Left ventricle myocardium inferior (tissue), 1 donor: ENCODE measurements at regions not wholly inside any gene's neighbourhood (a gene's known extent, or its start where the extent isn't known, plus 50 kb on each side); places are given as distances from the start of the nearest gene placed in this dataset.

Experiments used
- DNase-seq: peaks from one replicate; pipeline ENCODE4 v3.0.0-alpha.2; 2020
- H3K27ac ChIP-seq: fragments of 200-600 bp; replicated peaks from 2 replicates; pipeline ENCODE4 v1.8.0; 2021
- H3K27me3 ChIP-seq: fragments of 200-600 bp; 2 replicates; pipeline ENCODE4 v1.8.0; 2021; ENCODE audit warnings: low read depth
- H3K36me3 ChIP-seq: fragments of 200-600 bp; 2 replicates; pipeline ENCODE4 v1.8.0; 2021
- H3K4me1 ChIP-seq: fragments of 200-600 bp; 2 replicates; pipeline ENCODE4 v1.8.0; 2021
- H3K4me3 ChIP-seq: fragments of 200-600 bp; 2 replicates; pipeline ENCODE4 v1.8.0; 2021; ENCODE audit warnings: mild to moderate bottlenecking, moderate library complexity
- H3K9me3 ChIP-seq: fragments of 200-600 bp; replicated peaks from 2 replicates; pipeline ENCODE4 v1.8.0; 2021
- CTCF ChIP-seq: fragments of 200-600 bp; IDR thresholded peaks from 2 replicates; pipeline ENCODE4 v1.8.0; 2021; ENCODE audit warnings: antibody characterized with exemption, mild to moderate bottlenecking, borderline replicate concordance
- intact Hi-C: fragments of 100-400 bp; cut with micrococcal nuclease; formaldehyde crosslinking; loops from one replicate; pipeline ENCODE4 v1.11.0; 2022
- donor health status: DM: no; HTN: yes; CAD: no; lungs with severe emphysema.

- Histone ChIP-seq H3K9me3 (no peaks in the 10 kb centered on the region), H3K4me3 (no peak overlapping the region), H3K36me3 (no peaks in the 10 kb centered on the region), H3K27me3 (no peaks in the 10 kb centered on the region), H3K4me1 (no peaks in the 10 kb centered on the region), H3K27ac (no peak overlapping the region)
- intact Hi-C loops = no loop called here
- DNase-seq = no peak
- no peak for TF ChIP-seq CTCF
These were observed 194.2 kb downstream of the TENT4A start for GRCh38 chr5:6907320-6907918.

- intact Hi-C loops = no loop called here
These were observed 196.7 kb downstream of the TENT4A start for GRCh38 chr5:6909901-6910300.

GRCh38 chr5:6910950-6911349, 197.7 kb downstream of the TENT4A start:
- no peak for TF ChIP-seq CTCF
- peaks cover 11% of the 10 kb centered on the region for H3K27me3 ChIP-seq
- intact Hi-C loops = no loop called here
- no peak overlapping the region for H3K4me3 ChIP-seq
- no peaks in the 10 kb centered on the region for H3K36me3 ChIP-seq
- DNase-seq = no peak
- no peaks in the 10 kb centered on the region for H3K9me3 ChIP-seq
- no peaks in the 10 kb centered on the region for H3K4me1 ChIP-seq
- H3K27ac ChIP-seq = no peak overlapping the region

More at GRCh38 chr5:6909901-6910300, 196.7 kb downstream of the TENT4A start:
- Histone ChIP-seq H3K9me3 (no peaks in the 10 kb centered on the region), H3K4me1 (no peaks in the 10 kb centered on the region), H3K36me3 (no peaks in the 10 kb centered on the region), H3K27me3 (peaks cover 2% of the 10 kb centered on the region), H3K27ac (no peak overlapping the region), H3K4me3 (no peak overlapping the region)
- no peak for TF ChIP-seq CTCF
- DNase-seq = no peak

- Histone ChIP-seq H3K4me3 (no peak overlapping the region), H3K36me3 (no peaks in the 10 kb centered on the region), H3K4me1 (no peaks in the 10 kb centered on the region), H3K27ac (no peak overlapping the region), H3K27me3 (peaks cover 11% of the 10 kb centered on the region), H3K9me3 (peaks cover 7% of the 10 kb centered on the region)
- intact Hi-C loops = no loop called here
- TF ChIP-seq CTCF = no peak
- DNase-seq = no peak
These were observed 201.1 kb downstream of the TENT4A start for GRCh38 chr5:6914347-6914746.

GRCh38 chr5:6915574-6915973, 202.3 kb downstream of the TENT4A start:
- H3K9me3 ChIP-seq = peaks cover 7% of the 10 kb centered on the region
- no peak for TF ChIP-seq CTCF
- H3K27ac ChIP-seq = no peak overlapping the region
- DNase-seq = no peak
- H3K27me3 ChIP-seq = peaks cover 11% of the 10 kb centered on the region
- intact Hi-C loops = no loop called here
- H3K36me3 ChIP-seq = no peaks in the 10 kb centered on the region
- H3K4me3 ChIP-seq = no peak overlapping the region
- H3K4me1 ChIP-seq = no peaks in the 10 kb centered on the region
